ENCODE measurements at regions not wholly inside any gene's neighbourhood (a gene's known extent, or its start where the extent isn't known, plus 50 kb on each side); places are given as distances from the start of the nearest gene placed in this dataset.
"Not testable (repeated sequence)": the region's sequence is repeated elsewhere in the genome, so short reads cannot be mapped to it uniquely, and the experiment has no call there.

GRCh38 chr13:96934889-96935489 lies 59.3 kb downstream of the OXGR1 start:
- no peak for DNase-seq (ENCODE audit: low read depth)

GRCh38 chr13:96925916-96926628 lies 68.2 kb downstream of the OXGR1 start:
- DNase-seq (ENCODE audit: low read depth): no peak

- no peak for DNase-seq (ENCODE audit: low read depth)
Observed at GRCh38 chr13:96925477-96925876, 68.8 kb downstream of the OXGR1 start.

- not testable (repeated sequence) for DNase-seq (ENCODE audit: low read depth)
Observed at GRCh38 chr13:96918861-96919631, 75.2 kb downstream of the OXGR1 start.

- no peak for DNase-seq (ENCODE audit: low read depth)
Observed at GRCh38 chr13:96904232-96904631, 90.0 kb downstream of the OXGR1 start.

GRCh38 chr13:96903085-96903484 lies 91.2 kb downstream of the OXGR1 start:
- DNase-seq (ENCODE audit: low read depth): no peak

GRCh38 chr13:96900986-96901385 lies 93.3 kb downstream of the OXGR1 start:
- no peak for DNase-seq (ENCODE audit: low read depth)

GRCh38 chr13:96899946-96900345 lies 94.3 kb downstream of the OXGR1 start:
- no peak for DNase-seq (ENCODE audit: low read depth)

GRCh38 chr13:96898646-96899254 lies 95.5 kb downstream of the OXGR1 start:
- DNase-seq (ENCODE audit: low read depth): no peak

- DNase-seq (ENCODE audit: low read depth): peak; percentile 83
Observed at GRCh38 chr13:96898212-96898611, 96.1 kb downstream of the OXGR1 start.
